Thyroid gland (tissue), 4 donors: ENCODE measurements at regions not wholly inside any gene's neighbourhood (a gene's known extent, or its start where the extent isn't known, plus 50 kb on each side); places are given as distances from the start of the nearest gene placed in this dataset.

Experiments used
- DNase-seq, 2 donors: peaks; one replicate each; pipeline ENCODE4 v3.0.0-alpha.2; 2019
- H3K27ac ChIP-seq, 3 donors: fragments of 200-600 bp; sonication (generic); 1 replicate in 2 of 3; 2 replicates in 1 of 3; pipeline ENCODE4 v1.5.1; 2016 to 2019; ENCODE audit warnings: mild to moderate bottlenecking in 1 of 3, moderate library complexity in 1 of 3
- H3K27me3 ChIP-seq: fragments of 200-600 bp; sonication (generic); one replicate; pipeline ENCODE4 v1.5.1; 2019
- H3K36me3 ChIP-seq, 2 donors: fragments of 200-600 bp; sonication (generic); one replicate each; pipeline ENCODE4 v1.5.1; 2016 to 2019
- H3K4me1 ChIP-seq, 2 donors: fragments of 200-600 bp; sonication (generic); one replicate each; pipeline ENCODE4 v1.5.1; 2017 to 2019
- H3K4me3 ChIP-seq, 3 donors: fragments of 200-600 bp; sonication (generic); replicated peaks in 1 of 3; 1 replicate in 2 of 3; 2 replicates in 1 of 3; pipeline ENCODE4 v1.5.1; 2016; ENCODE audit warnings: mild to moderate bottlenecking in 1 of 3
- H3K9me3 ChIP-seq: fragments of 200-600 bp; sonication (generic); one replicate; pipeline ENCODE4 v1.5.1; 2017
- CTCF ChIP-seq, 6 experiments: fragments of 200-600 bp in 3 of 6; fragments of 450-650 bp in 3 of 6; sonication (generic) in 3 of 6; IDR thresholded peaks; one replicate each; pipeline ENCODE4 v1.5.1; 2016 to 2019; ENCODE audit warnings: antibody characterized with exemption in 6 of 6, mild to moderate bottlenecking in 2 of 6, inconsistent platforms in 1 of 6, moderate library complexity in 1 of 6
- POLR2A ChIP-seq, 2 donors: fragments of 450-650 bp; IDR thresholded peaks; one replicate each; pipeline ENCODE4 v1.6.1; 2017; ENCODE audit warnings: antibody characterized with exemption in 2 of 2, mild to moderate bottlenecking in 2 of 2, moderate library complexity in 1 of 2
- WGBS, 2 donors: methylation state at CpG; one replicate each; pipeline ENCODE4 v1.1.5; 2017; 5-methylcytosine and 5-hydroxymethylcytosine counted together
- intact Hi-C: fragments of 100-400 bp; cut with DNase I; formaldehyde crosslinking; loops from one replicate; pipeline ENCODE4 v1.15.1; 2023

DNA sequence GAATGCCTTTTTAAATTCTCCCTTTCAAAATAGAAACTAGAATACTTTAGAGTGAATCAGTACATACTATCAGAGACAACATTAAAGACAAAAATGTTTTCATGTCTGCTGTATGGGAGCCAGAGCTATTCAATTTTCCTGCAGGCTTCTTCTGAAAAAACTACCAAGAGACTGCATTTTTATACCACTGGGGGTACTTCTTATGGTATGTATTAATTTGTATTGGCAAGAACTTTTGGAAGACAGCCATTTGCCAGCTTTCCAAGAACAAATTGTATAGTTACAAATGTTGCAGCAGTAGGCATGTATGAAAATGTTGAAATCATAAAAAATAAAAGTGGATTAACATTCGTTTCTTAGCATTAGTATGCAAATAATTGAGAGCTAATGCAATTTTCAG, 1010.0 kb upstream of the CADM2 start:
- intact Hi-C loops = no loop called here
- H3K36me3 ChIP-seq = no peaks in the 10 kb centered on the region
- no peaks in the 10 kb centered on the region for H3K27me3 ChIP-seq
- no peak for TF ChIP-seq CTCF (IDR thresholded peaks at IDR 0.05)
- TF ChIP-seq POLR2A (IDR thresholded peaks at IDR 0.05) = no peak
- H3K4me3 ChIP-seq = no peak overlapping the region
- no peak for DNase-seq
- WGBS, 2 donors = 72 to 81% methylated on average over 1 of the region's 1 CpG
- H3K27ac ChIP-seq = no peak overlapping the region
- H3K9me3 ChIP-seq = no peaks in the 10 kb centered on the region
- no peaks in the 10 kb centered on the region for H3K4me1 ChIP-seq

DNA sequence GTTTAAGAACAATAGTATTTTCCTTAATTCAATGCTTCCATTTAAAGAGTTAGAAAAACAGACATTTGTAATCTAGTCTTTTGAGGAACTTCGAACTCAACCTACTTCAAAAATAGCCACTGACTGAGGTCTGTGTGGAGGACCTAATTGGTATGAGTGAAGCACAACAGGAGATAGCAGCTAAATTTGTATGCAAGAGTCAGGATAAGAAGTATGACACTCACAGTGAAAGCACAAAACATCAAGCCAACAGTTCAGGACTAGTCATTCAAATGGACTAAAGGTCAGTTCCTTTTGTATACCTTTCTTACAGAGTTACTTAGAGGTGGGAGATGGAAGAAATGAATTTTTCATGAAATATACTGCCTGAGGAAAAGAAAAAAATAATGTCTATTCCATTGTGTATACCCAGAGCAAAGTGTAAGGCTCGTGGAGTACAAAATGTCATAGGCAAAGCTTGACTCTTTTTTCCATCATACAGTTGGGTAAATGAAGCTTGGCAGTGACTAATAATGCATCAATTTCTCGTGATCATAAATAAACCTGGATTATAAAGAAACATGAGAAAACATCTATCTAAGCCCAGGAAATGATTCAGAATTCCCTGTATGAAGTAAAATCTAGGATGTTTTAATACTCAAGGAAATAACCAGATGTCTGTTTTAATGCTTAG, 1005.2 kb upstream of the CADM2 start:
- Histone ChIP-seq H3K4me3 (no peak overlapping the region), H3K9me3 (no peaks in the 10 kb centered on the region), H3K36me3 (no peaks in the 10 kb centered on the region), H3K27ac (no peak overlapping the region), H3K27me3 (no peaks in the 10 kb centered on the region), H3K4me1 (no peaks in the 10 kb centered on the region)
- no peak for DNase-seq
- intact Hi-C loops = no loop called here
- 66 to 72% methylated on average over 3 of the region's 3 CpGs for WGBS, 2 donors
- TF ChIP-seq POLR2A (IDR thresholded peaks at IDR 0.05) (no peak), CTCF (IDR thresholded peaks at IDR 0.05) (no peak)

DNA sequence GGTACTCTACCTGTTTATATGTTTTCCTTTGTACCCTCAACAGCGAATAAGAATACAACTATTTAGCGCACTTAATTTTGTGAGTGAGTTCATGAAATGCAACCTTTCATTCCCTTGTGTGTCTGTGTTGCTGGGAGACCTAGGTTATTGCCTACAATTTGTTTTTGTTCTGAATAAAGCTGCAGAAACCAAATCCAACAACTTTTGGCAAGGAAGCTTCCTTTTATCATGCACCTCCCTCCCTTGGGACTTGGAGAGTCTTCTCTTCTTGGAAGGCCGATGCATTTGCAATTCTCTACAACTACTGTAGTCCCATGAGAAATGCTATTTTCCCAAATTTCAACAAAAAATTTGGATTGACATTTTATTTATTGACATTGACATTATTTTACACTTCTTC, 1002.4 kb upstream of the CADM2 start:
- intact Hi-C loops = no loop called here

GRCh38 chr3:83968356-83968755, 990.4 kb upstream of the CADM2 start:
- 81 to 82% methylated on average over 7 of the region's 7 CpGs for WGBS, 2 donors
- Histone ChIP-seq H3K36me3 (no peaks in the 10 kb centered on the region), H3K27me3 (no peaks in the 10 kb centered on the region), H3K27ac (no peak overlapping the region), H3K9me3 (no peaks in the 10 kb centered on the region), H3K4me3 (no peak overlapping the region), H3K4me1 (no peaks in the 10 kb centered on the region)
- TF ChIP-seq CTCF (IDR thresholded peaks at IDR 0.05) (no peak), POLR2A (IDR thresholded peaks at IDR 0.05) (no peak)
- intact Hi-C loops = no loop called here
- DNase-seq = no peak

More for the DNA sequence above, 1002.4 kb upstream of the CADM2 start:
- Histone ChIP-seq H3K9me3 (no peaks in the 10 kb centered on the region), H3K27me3 (no peaks in the 10 kb centered on the region), H3K4me1 (no peaks in the 10 kb centered on the region), H3K36me3 (no peaks in the 10 kb centered on the region), H3K4me3 (no peak overlapping the region), H3K27ac (no peak overlapping the region)
- no peak for DNase-seq
- TF ChIP-seq POLR2A (IDR thresholded peaks at IDR 0.05) (no peak), CTCF (IDR thresholded peaks at IDR 0.05) (no peak)
- 71 to 74% methylated on average over 3 of the region's 3 CpGs for WGBS, 2 donors

DNA sequence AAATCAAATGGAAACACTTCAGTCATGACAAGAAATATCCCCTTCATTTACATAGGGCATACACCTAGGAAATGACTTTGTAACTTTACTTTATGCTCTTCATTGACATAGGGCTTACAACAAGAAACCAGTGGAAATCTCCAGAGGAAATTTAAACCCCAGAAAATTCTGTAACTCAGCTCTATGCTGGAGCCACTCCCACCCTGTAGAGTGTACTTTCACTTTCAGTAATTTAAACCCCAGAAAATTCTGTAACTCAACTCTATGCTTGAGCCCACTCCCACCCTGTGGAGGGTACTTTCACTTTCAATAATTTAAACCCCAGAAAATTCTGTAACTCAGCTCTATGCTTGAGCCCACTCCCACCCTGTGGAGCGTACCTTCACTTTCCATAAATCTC, 987.1 kb upstream of the CADM2 start:
- whole genome bisulfite sequencing, 2 donors = 92 to 94% methylated on average over 1 of the region's 1 CpG
- H3K27me3 ChIP-seq = no peaks in the 10 kb centered on the region

More for the DNA sequence above, 987.1 kb upstream of the CADM2 start:
- intact Hi-C loops = no loop called here
- TF ChIP-seq CTCF (IDR thresholded peaks at IDR 0.05) (no peak), POLR2A (IDR thresholded peaks at IDR 0.05) (no peak)
- no peak overlapping the region for H3K27ac ChIP-seq
- DNase-seq = no peak
- no peaks in the 10 kb centered on the region for H3K36me3 ChIP-seq
- H3K4me3 ChIP-seq = no peak overlapping the region
- no peaks in the 10 kb centered on the region for H3K4me1 ChIP-seq
- H3K9me3 ChIP-seq = no peaks in the 10 kb centered on the region
